A673 (cell line): ENCODE measurements at regions not wholly inside any gene's neighbourhood (a gene's known extent, or its start where the extent isn't known, plus 50 kb on each side); places are given as distances from the start of the nearest gene placed in this dataset.

Source experiments
- BruUV-seq: library from RNA; stranded (reverse); fragments of 400-500 nt; replicated peaks from 2 replicates; lab custom pipeline; 2021; lab: Mats Ljungman, UMichigan
- CTCF ChIA-PET: fragments of 300-600 bp; sonication (Branson Sonifier 250); formaldehyde crosslinking; loops from one replicate; lab custom pipeline; 2022; ENCODE audit warnings: antibody characterized with exemption; lab: Charles Lee
- POLR2A ChIA-PET: fragments of 300-600 bp; sonication (Branson Sonifier 250); formaldehyde crosslinking; loops from one replicate; lab custom pipeline; 2022; ENCODE audit warnings: antibody characterized with exemption; ENCODE audit not compliant: low non-redundant PET; lab: Charles Lee
- DNase-seq: peaks from one replicate; pipeline ENCODE4 v3.0.0-alpha.2; 2015; ENCODE audit warnings: low spot score
- H3K27ac ChIP-seq: fragments of 200-600 bp; sonication (generic); 2 replicates; pipeline ENCODE4 v1.5.1; 2016; ENCODE audit warnings: mixed run types, low read depth, mild to moderate bottlenecking, mixed read lengths, antibody characterized with exemption, low read length; ENCODE audit not compliant: poor library complexity, severe bottlenecking
- H3K27me3 ChIP-seq: fragments of 200-600 bp; sonication (generic); replicated peaks from 2 replicates; pipeline ENCODE4 v1.6.1; 2017; ENCODE audit warnings: mixed run types, low read depth, mild to moderate bottlenecking, mixed read lengths, antibody characterized with exemption, low read length; ENCODE audit not compliant: insufficient read depth, poor library complexity
- H3K36me3 ChIP-seq: fragments of 200-600 bp; sonication (generic); 2 replicates; pipeline ENCODE4 v1.6.1; 2016; ENCODE audit warnings: mixed run types, mild to moderate bottlenecking, mixed read lengths, antibody characterized with exemption, low read length; ENCODE audit not compliant: insufficient read depth, poor library complexity, severe bottlenecking
- H3K4me1 ChIP-seq: fragments of 200-600 bp; sonication (generic); 2 replicates; pipeline ENCODE4 v1.6.1; 2017; ENCODE audit warnings: mixed run types, mild to moderate bottlenecking, mixed read lengths, antibody characterized with exemption, low read length; ENCODE audit not compliant: insufficient read depth, poor library complexity, severe bottlenecking
- H3K4me3 ChIP-seq: fragments of 200-600 bp; sonication (generic); 2 replicates; pipeline ENCODE4 v1.5.1; 2016; ENCODE audit warnings: low read depth, mixed run types, mild to moderate bottlenecking, mixed read lengths, low read length; ENCODE audit not compliant: poor library complexity, severe bottlenecking
- H3K9me3 ChIP-seq: fragments of 200-600 bp; sonication (generic); 2 replicates; pipeline ENCODE4 v1.6.1; 2016; ENCODE audit warnings: mixed run types, low read depth, mild to moderate bottlenecking, mixed read lengths, antibody characterized with exemption, low read length; ENCODE audit not compliant: poor library complexity, severe bottlenecking
- EZH2 ChIP-seq: fragments of 200-600 bp; sonication (generic); IDR thresholded peaks from 2 replicates; pipeline ENCODE4 v1.6.1; 2017; ENCODE audit warnings: borderline replicate concordance, low read depth, mild to moderate bottlenecking, mixed read lengths, antibody characterized with exemption, low read length; ENCODE audit not compliant: poor library complexity, severe bottlenecking
- intact Hi-C: fragments of 100-400 bp; cut with micrococcal nuclease; formaldehyde crosslinking; loops from one replicate; pipeline ENCODE4 v1.10.0; 2022; ENCODE audit not compliant: unreplicated experiment
- TF ChIP-seq, protein P1 (sequence below): fragments of 300-800, 200-600 bp; sonication (generic); conservative IDR thresholded peaks from 2 replicates; pipeline ENCODE4 v1.5.1; 2017; ENCODE audit warnings: low read depth, mild to moderate bottlenecking, antibody characterized with exemption, low read length, moderate library complexity, mixed read lengths

DNA sequence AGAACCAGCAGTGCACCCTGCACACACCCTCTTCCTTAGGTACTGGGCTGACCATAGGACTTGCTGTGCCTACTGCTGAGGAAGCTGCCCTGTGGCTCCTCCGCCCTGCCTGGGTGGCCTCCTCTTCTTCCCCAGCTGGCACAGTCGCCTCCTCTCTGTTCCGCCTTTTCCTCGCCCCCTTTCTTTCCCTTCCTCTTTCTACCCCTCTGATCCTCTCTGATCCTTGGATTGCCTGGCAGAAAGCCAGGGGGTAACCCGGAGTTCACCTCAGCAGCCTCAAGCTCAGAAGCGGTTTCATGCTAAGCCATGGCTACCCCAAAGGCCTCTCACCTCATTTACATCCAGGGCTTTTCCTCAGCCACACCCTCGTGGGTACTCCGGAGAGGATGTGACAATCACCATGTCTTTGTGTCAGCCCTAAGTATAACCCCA lies 136.2 kb downstream of the SMIM20 start:
- no TSS peak for BruUV-seq
- TF ChIP-seq, protein P1, sequence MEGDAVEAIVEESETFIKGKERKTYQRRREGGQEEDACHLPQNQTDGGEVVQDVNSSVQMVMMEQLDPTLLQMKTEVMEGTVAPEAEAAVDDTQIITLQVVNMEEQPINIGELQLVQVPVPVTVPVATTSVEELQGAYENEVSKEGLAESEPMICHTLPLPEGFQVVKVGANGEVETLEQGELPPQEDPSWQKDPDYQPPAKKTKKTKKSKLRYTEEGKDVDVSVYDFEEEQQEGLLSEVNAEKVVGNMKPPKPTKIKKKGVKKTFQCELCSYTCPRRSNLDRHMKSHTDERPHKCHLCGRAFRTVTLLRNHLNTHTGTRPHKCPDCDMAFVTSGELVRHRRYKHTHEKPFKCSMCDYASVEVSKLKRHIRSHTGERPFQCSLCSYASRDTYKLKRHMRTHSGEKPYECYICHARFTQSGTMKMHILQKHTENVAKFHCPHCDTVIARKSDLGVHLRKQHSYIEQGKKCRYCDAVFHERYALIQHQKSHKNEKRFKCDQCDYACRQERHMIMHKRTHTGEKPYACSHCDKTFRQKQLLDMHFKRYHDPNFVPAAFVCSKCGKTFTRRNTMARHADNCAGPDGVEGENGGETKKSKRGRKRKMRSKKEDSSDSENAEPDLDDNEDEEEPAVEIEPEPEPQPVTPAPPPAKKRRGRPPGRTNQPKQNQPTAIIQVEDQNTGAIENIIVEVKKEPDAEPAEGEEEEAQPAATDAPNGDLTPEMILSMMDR: no peak
- TF ChIP-seq EZH2: no peak
- H3K27ac ChIP-seq: no peak overlapping the region
- H3K4me1 ChIP-seq: no peaks in the 10 kb centered on the region
- POLR2A ChIA-PET: interaction anchor here (0.6 kb wide), 1 partner anchor 60 kb away, joined by 4 read pairs; no protein-coding TSS in a partner anchor
- no peaks in the 10 kb centered on the region for H3K36me3 ChIP-seq
- intact Hi-C loops: no loop called here
- H3K4me3 ChIP-seq: no peak overlapping the region
- H3K9me3 ChIP-seq: no peaks in the 10 kb centered on the region
- CTCF ChIA-PET: no interaction called here
- no peaks in the 10 kb centered on the region for H3K27me3 ChIP-seq
- no peak for DNase-seq

DNA sequence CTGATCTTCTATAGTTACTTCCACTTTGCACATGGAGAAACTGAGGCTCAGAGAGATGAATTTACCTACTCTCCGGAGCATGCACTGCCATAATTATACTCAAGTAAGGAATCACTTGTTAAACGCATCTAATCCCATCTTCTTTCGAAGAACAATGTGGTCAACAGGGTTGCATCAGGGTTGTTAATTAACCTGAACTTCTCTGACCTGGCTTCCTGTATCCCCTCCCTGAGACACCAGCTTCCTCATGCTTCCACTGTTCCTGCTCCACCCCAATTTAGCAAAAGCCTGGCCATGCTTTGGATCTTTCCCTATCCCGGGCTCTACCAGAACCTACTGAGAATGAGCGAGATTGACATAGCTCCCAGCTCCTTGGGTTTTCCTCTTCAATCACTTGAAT lies 136.7 kb downstream of the SMIM20 start:
- no peaks in the 10 kb centered on the region for H3K27me3 ChIP-seq
- H3K4me3 ChIP-seq: no peak overlapping the region
- H3K9me3 ChIP-seq: no peaks in the 10 kb centered on the region
- no peak for TF ChIP-seq EZH2
- TF ChIP-seq, protein P1: no peak
- intact Hi-C loops: no loop called here
- no peak for DNase-seq
- no TSS peak for BruUV-seq
- no peak overlapping the region for H3K27ac ChIP-seq
- ChIA-PET POLR2A (interaction anchor here (0.6 kb wide), 1 partner anchor 61 kb away, joined by 4 read pairs; no protein-coding TSS in a partner anchor), CTCF (no interaction called here)
- no peaks in the 10 kb centered on the region for H3K4me1 ChIP-seq
- H3K36me3 ChIP-seq: no peaks in the 10 kb centered on the region

DNA sequence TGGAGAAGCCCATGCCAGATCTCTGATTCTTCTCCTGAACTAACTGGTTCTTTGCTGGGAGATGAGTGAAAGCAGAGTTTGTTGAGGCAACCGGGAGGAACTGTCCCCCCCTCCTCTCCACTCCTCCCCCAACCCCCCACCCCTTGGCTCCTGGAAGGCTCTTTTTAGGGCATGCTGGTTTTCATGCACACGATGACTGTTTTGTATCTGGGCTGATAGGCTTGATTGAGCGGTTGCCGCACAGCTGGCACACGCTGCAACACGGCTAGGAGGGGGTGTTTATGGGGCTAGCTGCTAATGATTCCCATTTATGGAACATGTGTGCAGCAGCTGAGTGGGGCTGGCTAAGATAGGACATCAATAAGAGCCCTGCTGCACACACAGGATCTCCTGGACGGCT lies 137.2 kb downstream of the SMIM20 start:
- no TSS peak for BruUV-seq
- H3K36me3 ChIP-seq: no peaks in the 10 kb centered on the region
- TF ChIP-seq EZH2: no peak
- intact Hi-C loops: no loop called here
- ChIA-PET POLR2A (no interaction called here), CTCF (no interaction called here)
- no peak overlapping the region for H3K4me3 ChIP-seq
- no peaks in the 10 kb centered on the region for H3K4me1 ChIP-seq
- H3K27me3 ChIP-seq: no peaks in the 10 kb centered on the region
- no peak overlapping the region for H3K27ac ChIP-seq
- H3K9me3 ChIP-seq: no peaks in the 10 kb centered on the region
- no peak for DNase-seq

DNA sequence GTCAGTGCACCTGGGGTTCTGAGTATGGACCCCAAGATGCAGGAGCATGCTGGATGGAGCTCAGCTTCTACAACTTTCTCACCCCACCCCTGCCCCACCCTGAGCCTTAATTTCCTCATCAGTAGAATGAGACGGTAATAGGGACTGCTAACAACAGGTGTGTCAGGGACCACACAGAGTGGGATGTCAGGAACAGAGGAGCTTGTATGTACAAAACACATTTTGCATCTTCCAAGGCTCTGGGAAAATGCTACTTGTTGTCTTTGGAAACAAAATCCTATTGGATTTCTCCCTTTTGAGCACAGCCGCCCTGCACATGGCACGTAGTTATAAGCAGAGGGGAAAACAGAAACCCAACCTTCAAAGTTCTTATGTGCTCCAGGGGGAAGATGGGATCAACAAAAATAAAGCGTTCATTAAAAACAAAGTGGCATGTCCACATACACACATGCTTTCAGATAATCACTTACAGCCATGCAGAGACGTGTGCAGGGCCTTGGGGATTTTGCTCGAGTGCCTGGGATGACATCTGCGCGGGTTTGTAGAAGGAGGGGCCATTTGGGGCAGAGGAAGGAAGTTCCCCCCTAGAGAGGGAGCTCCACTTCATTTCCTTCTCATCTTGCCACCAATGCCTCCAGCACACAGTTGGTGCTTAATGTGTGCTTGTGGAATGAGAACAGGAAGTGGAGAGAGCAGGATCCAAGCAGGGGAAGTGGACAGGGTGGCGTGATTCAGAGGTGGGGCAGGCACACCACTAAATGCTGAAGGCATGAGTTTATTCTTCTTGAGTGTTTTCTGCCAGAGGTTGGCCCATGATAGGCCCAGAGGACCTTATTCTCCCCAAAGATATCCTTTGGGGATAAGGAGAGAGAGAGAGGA lies 138.9 kb downstream of the SMIM20 start:
- Histone ChIP-seq H3K36me3 (no peaks in the 10 kb centered on the region), H3K27ac (no peak overlapping the region), H3K4me3 (no peak overlapping the region), H3K4me1 (no peaks in the 10 kb centered on the region), H3K27me3 (no peaks in the 10 kb centered on the region), H3K9me3 (no peaks in the 10 kb centered on the region)
- intact Hi-C loops: no loop called here
- CTCF ChIA-PET: no interaction called here
- TF ChIP-seq, protein P1: no peak
- POLR2A ChIA-PET: no interaction called here
- no peak for DNase-seq
- BruUV-seq: no TSS peak
